PC-3 (cell line): ENCODE measurements at regions not wholly inside any gene's neighbourhood (a gene's known extent, or its start where the extent isn't known, plus 50 kb on each side); places are given as distances from the start of the nearest gene placed in this dataset.

Source experiments
- EZH2phosphoT487 ChIP-seq: fragments of 300-600 bp; sonication (generic); IDR thresholded peaks from 2 replicates; pipeline ENCODE4 v1.6.1; 2018; ENCODE audit warnings: mild to moderate bottlenecking, antibody characterized with exemption, low read length, borderline replicate concordance
- TF ChIP-seq, protein P1 (sequence below): fragments of 300-600 bp; sonication (generic); conservative IDR thresholded peaks from 2 replicates; pipeline ENCODE4 v1.5.1; 2017; ENCODE audit warnings: antibody characterized with exemption, low read depth, mild to moderate bottlenecking, low read length

DNA sequence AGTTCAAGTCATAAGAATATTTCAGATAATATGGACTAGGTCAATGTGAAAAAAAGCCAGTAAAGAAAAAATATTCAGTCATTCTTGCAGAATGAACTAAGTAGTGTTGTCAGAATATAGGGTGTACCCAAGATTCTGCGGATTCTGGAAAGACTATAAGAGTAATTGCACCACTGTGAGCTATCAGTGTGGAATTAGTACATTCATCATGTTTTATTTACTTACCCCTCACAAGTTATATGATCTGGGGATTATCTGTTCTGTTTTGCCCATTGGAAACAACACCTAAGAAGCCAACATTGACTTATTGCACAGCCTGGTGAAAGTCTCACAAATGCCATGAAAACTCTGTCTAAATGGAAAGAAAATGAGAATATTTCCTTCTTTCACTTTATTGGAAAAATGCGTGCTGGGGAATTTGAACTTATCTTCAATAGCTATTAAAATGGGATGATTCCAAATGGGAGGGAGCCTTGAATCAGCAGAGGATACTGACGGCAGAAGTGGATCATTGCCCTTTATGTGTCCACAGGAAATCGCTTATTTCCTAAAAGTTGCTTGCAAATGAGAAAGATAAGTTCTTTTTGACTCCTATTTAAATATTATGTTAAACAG, 563.3 kb upstream of the POM121L12 start:
- TF ChIP-seq EZH2phosphoT487: no peak
- TF ChIP-seq, protein P1, sequence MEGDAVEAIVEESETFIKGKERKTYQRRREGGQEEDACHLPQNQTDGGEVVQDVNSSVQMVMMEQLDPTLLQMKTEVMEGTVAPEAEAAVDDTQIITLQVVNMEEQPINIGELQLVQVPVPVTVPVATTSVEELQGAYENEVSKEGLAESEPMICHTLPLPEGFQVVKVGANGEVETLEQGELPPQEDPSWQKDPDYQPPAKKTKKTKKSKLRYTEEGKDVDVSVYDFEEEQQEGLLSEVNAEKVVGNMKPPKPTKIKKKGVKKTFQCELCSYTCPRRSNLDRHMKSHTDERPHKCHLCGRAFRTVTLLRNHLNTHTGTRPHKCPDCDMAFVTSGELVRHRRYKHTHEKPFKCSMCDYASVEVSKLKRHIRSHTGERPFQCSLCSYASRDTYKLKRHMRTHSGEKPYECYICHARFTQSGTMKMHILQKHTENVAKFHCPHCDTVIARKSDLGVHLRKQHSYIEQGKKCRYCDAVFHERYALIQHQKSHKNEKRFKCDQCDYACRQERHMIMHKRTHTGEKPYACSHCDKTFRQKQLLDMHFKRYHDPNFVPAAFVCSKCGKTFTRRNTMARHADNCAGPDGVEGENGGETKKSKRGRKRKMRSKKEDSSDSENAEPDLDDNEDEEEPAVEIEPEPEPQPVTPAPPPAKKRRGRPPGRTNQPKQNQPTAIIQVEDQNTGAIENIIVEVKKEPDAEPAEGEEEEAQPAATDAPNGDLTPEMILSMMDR: no peak
